ENCODE measurements at regions not wholly inside any gene's neighbourhood (a gene's known extent, or its start where the extent isn't known, plus 50 kb on each side); places are given as distances from the start of the nearest gene placed in this dataset.

DNA sequence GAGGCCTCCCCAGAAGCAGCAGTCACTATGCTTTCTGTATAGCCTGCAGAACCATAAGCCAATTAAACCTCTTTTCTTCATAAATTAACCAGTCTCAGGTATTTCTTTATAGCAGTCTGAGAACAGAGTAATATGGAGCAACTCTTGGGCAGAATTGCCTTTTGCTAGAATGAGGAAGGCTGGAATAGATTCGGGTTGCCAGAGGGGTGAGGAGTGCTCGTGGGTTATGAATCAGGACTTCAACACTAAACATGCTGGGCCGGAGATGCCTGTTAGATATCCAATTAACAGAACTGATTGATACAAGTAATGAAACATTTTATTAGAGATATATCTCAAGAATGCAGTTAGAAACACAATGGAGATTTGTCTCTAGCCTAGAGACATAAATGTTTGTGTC, 140.9 kb upstream of the MAP3K1 start:
- TF ChIP-seq, protein P1, sequence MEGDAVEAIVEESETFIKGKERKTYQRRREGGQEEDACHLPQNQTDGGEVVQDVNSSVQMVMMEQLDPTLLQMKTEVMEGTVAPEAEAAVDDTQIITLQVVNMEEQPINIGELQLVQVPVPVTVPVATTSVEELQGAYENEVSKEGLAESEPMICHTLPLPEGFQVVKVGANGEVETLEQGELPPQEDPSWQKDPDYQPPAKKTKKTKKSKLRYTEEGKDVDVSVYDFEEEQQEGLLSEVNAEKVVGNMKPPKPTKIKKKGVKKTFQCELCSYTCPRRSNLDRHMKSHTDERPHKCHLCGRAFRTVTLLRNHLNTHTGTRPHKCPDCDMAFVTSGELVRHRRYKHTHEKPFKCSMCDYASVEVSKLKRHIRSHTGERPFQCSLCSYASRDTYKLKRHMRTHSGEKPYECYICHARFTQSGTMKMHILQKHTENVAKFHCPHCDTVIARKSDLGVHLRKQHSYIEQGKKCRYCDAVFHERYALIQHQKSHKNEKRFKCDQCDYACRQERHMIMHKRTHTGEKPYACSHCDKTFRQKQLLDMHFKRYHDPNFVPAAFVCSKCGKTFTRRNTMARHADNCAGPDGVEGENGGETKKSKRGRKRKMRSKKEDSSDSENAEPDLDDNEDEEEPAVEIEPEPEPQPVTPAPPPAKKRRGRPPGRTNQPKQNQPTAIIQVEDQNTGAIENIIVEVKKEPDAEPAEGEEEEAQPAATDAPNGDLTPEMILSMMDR (IDR thresholded peaks at IDR 0.05), result no peak
- no peak for TF ChIP-seq POLR2A (IDR thresholded peaks at IDR 0.05)

Data from uterus (tissue), 2 donors.